Chondrocyte (in vitro differentiated cells): ENCODE measurements at regions not wholly inside any gene's neighbourhood (a gene's known extent, or its start where the extent isn't known, plus 50 kb on each side); places are given as distances from the start of the nearest gene placed in this dataset.

Experiments used
- DNase-seq: peaks from one replicate; pipeline ENCODE4 v3.0.0; 2021; ENCODE audit warnings: mixed read lengths, low spot score
- H3K27ac Mint-ChIP-seq: one replicate; pipeline ENCODE4 v1.8.0; 2021; ENCODE audit warnings: mild to moderate bottlenecking, moderate library complexity, mixed read lengths; ENCODE audit not compliant: unreplicated experiment
- H3K27me3 Mint-ChIP-seq: 2 replicates; pipeline ENCODE4 v1.8.0; 2021; ENCODE audit warnings: low read depth, mixed read lengths
- H3K36me3 Mint-ChIP-seq: 2 replicates; pipeline ENCODE4 v1.8.0; 2021; ENCODE audit warnings: low read depth, mixed read lengths
- H3K4me1 Mint-ChIP-seq: 2 replicates; pipeline ENCODE4 v1.8.0; 2021; ENCODE audit warnings: low read depth, mild to moderate bottlenecking, mixed read lengths
- H3K4me3 Mint-ChIP-seq: one replicate; pipeline ENCODE4 v1.8.0; 2021; ENCODE audit warnings: mild to moderate bottlenecking, moderate library complexity, mixed read lengths; ENCODE audit not compliant: unreplicated experiment
- H3K9me3 Mint-ChIP-seq: 2 replicates; pipeline ENCODE4 v1.8.0; 2021; ENCODE audit warnings: low read depth, mixed read lengths
- CTCF ChIP-seq: fragments of 200-600 bp; sonication (generic); IDR thresholded peaks from 2 replicates; pipeline ENCODE4 v1.5.0; 2021; ENCODE audit warnings: antibody characterized with exemption, mild to moderate bottlenecking, moderate library complexity

GRCh38 chr4:164204434-164204833 lies 549.5 kb upstream of the SMIM31 start:
- H3K9me3 Mint-ChIP-seq: no peaks in the 10 kb centered on the region
- H3K36me3 Mint-ChIP-seq: no peaks in the 10 kb centered on the region
- H3K27ac Mint-ChIP-seq: peak overlapping the region; percentile 85
- no peak for TF ChIP-seq CTCF
- H3K4me3 Mint-ChIP-seq: no peak overlapping the region
- H3K27me3 Mint-ChIP-seq: no peaks in the 10 kb centered on the region
- DNase-seq: no peak
- peaks cover 33% of the 10 kb centered on the region for H3K4me1 Mint-ChIP-seq

- H3K36me3 Mint-ChIP-seq: no peaks in the 10 kb centered on the region
- TF ChIP-seq CTCF: no peak
Observed at GRCh38 chr4:164207460-164207859, 546.5 kb upstream of the SMIM31 start.

GRCh38 chr4:164210377-164210776 lies 543.6 kb upstream of the SMIM31 start:
- no peaks in the 10 kb centered on the region for H3K36me3 Mint-ChIP-seq
- no peak overlapping the region for H3K4me3 Mint-ChIP-seq
- H3K27me3 Mint-ChIP-seq: no peaks in the 10 kb centered on the region
- H3K27ac Mint-ChIP-seq: no peak overlapping the region
- TF ChIP-seq CTCF: no peak
- DNase-seq: no peak
- peaks cover 20% of the 10 kb centered on the region for H3K4me1 Mint-ChIP-seq
- no peaks in the 10 kb centered on the region for H3K9me3 Mint-ChIP-seq

More at GRCh38 chr4:164207460-164207859, 546.5 kb upstream of the SMIM31 start:
- Mint-ChIP-seq H3K9me3 (no peaks in the 10 kb centered on the region), H3K4me1 (peaks cover 38% of the 10 kb centered on the region), H3K27ac (no peak overlapping the region), H3K4me3 (no peak overlapping the region), H3K27me3 (no peaks in the 10 kb centered on the region)
- DNase-seq: no peak

GRCh38 chr4:164212134-164212533 lies 541.8 kb upstream of the SMIM31 start:
- Mint-ChIP-seq H3K9me3 (no peaks in the 10 kb centered on the region), H3K27ac (no peak overlapping the region), H3K27me3 (no peaks in the 10 kb centered on the region), H3K4me3 (no peak overlapping the region), H3K4me1 (peaks cover 20% of the 10 kb centered on the region), H3K36me3 (no peaks in the 10 kb centered on the region)
- no peak for DNase-seq
- TF ChIP-seq CTCF: no peak

GRCh38 chr4:164212714-164213113 lies 541.2 kb upstream of the SMIM31 start:
- no peak for DNase-seq
- H3K27ac Mint-ChIP-seq: no peak overlapping the region
- no peak overlapping the region for H3K4me3 Mint-ChIP-seq
- TF ChIP-seq CTCF: no peak
- no peaks in the 10 kb centered on the region for H3K36me3 Mint-ChIP-seq
- peaks cover 20% of the 10 kb centered on the region for H3K4me1 Mint-ChIP-seq
- H3K9me3 Mint-ChIP-seq: no peaks in the 10 kb centered on the region
- no peaks in the 10 kb centered on the region for H3K27me3 Mint-ChIP-seq
